Fibroblast of lung (primary cell): ENCODE measurements at regions not wholly inside any gene's neighbourhood (a gene's known extent, or its start where the extent isn't known, plus 50 kb on each side); places are given as distances from the start of the nearest gene placed in this dataset.

Experiments used
- DNase-seq, 2 donors: peaks; one replicate each; pipeline versions ENCODE4 v3.0.0 to v3.0.0-alpha.2; 2010; ENCODE audit warnings: low read depth in 2 of 2
- H2AFZ ChIP-seq: 2 replicates; pipeline ENCODE4 v1.5.1; 2012; ENCODE audit warnings: low read length, control low read depth, inconsistent platforms
- H3K27ac ChIP-seq: 2 replicates; pipeline ENCODE4 v1.5.1; 2011; ENCODE audit warnings: low read length, control low read depth; ENCODE audit not compliant: insufficient read depth
- H3K27me3 ChIP-seq: 2 replicates; pipeline ENCODE4 v1.5.1; 2011; ENCODE audit warnings: mild to moderate bottlenecking, low read length; ENCODE audit not compliant: control insufficient read depth, insufficient read depth
- H3K36me3 ChIP-seq: 2 replicates; pipeline ENCODE4 v1.5.1; 2011; ENCODE audit warnings: low read length; ENCODE audit not compliant: control insufficient read depth, insufficient read depth
- H3K4me1 ChIP-seq: 2 replicates; pipeline ENCODE4 v1.5.1; 2011; ENCODE audit warnings: low read length; ENCODE audit not compliant: control insufficient read depth, insufficient read depth; ENCODE audit errors: extremely low read depth
- H3K4me2 ChIP-seq: 2 replicates; pipeline ENCODE4 v1.5.1; 2011; ENCODE audit warnings: low read length, control low read depth; ENCODE audit not compliant: insufficient read depth; ENCODE audit errors: extremely low read depth
- H3K4me3 ChIP-seq, 4 experiments: fragments of 200-600 bp in 1 of 4; sonication (generic) in 1 of 4; replicated peaks in 1 of 4; 2 replicates each; pipeline ENCODE4 v1.5.1; 2011 to 2016; ENCODE audit warnings: low read length in 4 of 4, low read depth in 3 of 4, mild to moderate bottlenecking in 3 of 4, control low read depth in 2 of 4, inconsistent platforms in 1 of 4, mixed read lengths in 1 of 4; ENCODE audit not compliant: insufficient read depth in 1 of 4; ENCODE audit errors: control extremely low read depth in 1 of 4
- H3K79me2 ChIP-seq: 2 replicates; pipeline ENCODE4 v1.5.1; 2012; ENCODE audit warnings: mild to moderate bottlenecking, low read length, inconsistent platforms; ENCODE audit not compliant: control insufficient read depth, insufficient read depth
- H3K9ac ChIP-seq: 2 replicates; pipeline ENCODE4 v1.5.1; 2011; ENCODE audit warnings: mild to moderate bottlenecking, low read length, control low read depth; ENCODE audit not compliant: insufficient read depth
- H3K9me3 ChIP-seq: 2 replicates; pipeline ENCODE4 v1.5.1; 2012; ENCODE audit warnings: low read depth, low read length; ENCODE audit not compliant: control insufficient read depth, insufficient read depth
- H4K20me1 ChIP-seq: 2 replicates; pipeline ENCODE4 v1.5.1; 2011; ENCODE audit warnings: low read length; ENCODE audit not compliant: control insufficient read depth, insufficient read depth; ENCODE audit errors: extremely low read depth
- CTCF ChIP-seq, 2 donors: IDR thresholded peaks in 1 of 2; conservative IDR thresholded peaks in 1 of 2; 1 replicate in 1 of 2; 2 replicates in 1 of 2; pipeline ENCODE4 v1.5.1; 2011 to 2012; ENCODE audit warnings: low read length in 2 of 2, control low read depth in 1 of 2, inconsistent platforms in 1 of 2, low read depth in 1 of 2, mild to moderate bottlenecking in 1 of 2
- EZH2 ChIP-seq: IDR thresholded peaks from 2 replicates; pipeline ENCODE4 v1.5.1; 2012; ENCODE audit warnings: low read length, control low read depth, mild to moderate bottlenecking; ENCODE audit errors: missing control alignments

GRCh38 chr14:21804981-21805380 is 131.4 kb upstream of the OR4E1 start:
- no peaks in the 10 kb centered on the region for H3K9me3 ChIP-seq
- H2AFZ ChIP-seq = no peak overlapping the region
- no peaks in the 10 kb centered on the region for H3K27me3 ChIP-seq
- H3K9ac ChIP-seq = no peak overlapping the region
- DNase-seq = no peak
- no peak for TF ChIP-seq CTCF (conservative IDR thresholded peaks at IDR 0.05 in 1 of 2, IDR thresholded peaks at IDR 0.05 in 1 of 2; ENCODE audit: low read depth in 1 of 2, low read length in 2 of 2)
- TF ChIP-seq EZH2 = no peak
- H3K79me2 ChIP-seq = no peaks in the 10 kb centered on the region
- no peaks in the 10 kb centered on the region for H3K4me1 ChIP-seq
- H3K4me3 ChIP-seq = no peak overlapping the region
- no peak overlapping the region for H3K27ac ChIP-seq
- no peaks in the 10 kb centered on the region for H4K20me1 ChIP-seq
- no peak overlapping the region for H3K4me2 ChIP-seq
- no peaks in the 10 kb centered on the region for H3K36me3 ChIP-seq

GRCh38 chr14:21802441-21802840 is 128.8 kb upstream of the OR4E1 start:
- Histone ChIP-seq H3K79me2 (no peaks in the 10 kb centered on the region), H3K4me2 (no peak overlapping the region), H3K9me3 (no peaks in the 10 kb centered on the region), H3K4me1 (no peaks in the 10 kb centered on the region), H4K20me1 (no peaks in the 10 kb centered on the region), H3K9ac (no peak overlapping the region), H2AFZ (no peak overlapping the region), H3K36me3 (no peaks in the 10 kb centered on the region), H3K27ac (no peak overlapping the region), H3K27me3 (no peaks in the 10 kb centered on the region), H3K4me3 (no peak overlapping the region)
- TF ChIP-seq EZH2 (no peak), CTCF (conservative IDR thresholded peaks at IDR 0.05 in 1 of 2, IDR thresholded peaks at IDR 0.05 in 1 of 2; ENCODE audit: low read depth in 1 of 2, low read length in 2 of 2) (no peak)
- no peak for DNase-seq

GRCh38 chr14:21796916-21797315 is 123.3 kb upstream of the OR4E1 start:
- H3K4me2 ChIP-seq = no peak overlapping the region
- no peak overlapping the region for H3K4me3 ChIP-seq
- no peak overlapping the region for H2AFZ ChIP-seq

More at GRCh38 chr14:21796916-21797315, 123.3 kb upstream of the OR4E1 start:
- H3K79me2 ChIP-seq = no peaks in the 10 kb centered on the region
- no peak for DNase-seq
- no peaks in the 10 kb centered on the region for H3K4me1 ChIP-seq
- H4K20me1 ChIP-seq = no peaks in the 10 kb centered on the region
- H3K27me3 ChIP-seq = no peaks in the 10 kb centered on the region
- TF ChIP-seq EZH2 (no peak), CTCF (conservative IDR thresholded peaks at IDR 0.05 in 1 of 2, IDR thresholded peaks at IDR 0.05 in 1 of 2; ENCODE audit: low read depth in 1 of 2, low read length in 2 of 2) (no peak)
- H3K9me3 ChIP-seq = no peaks in the 10 kb centered on the region
- no peaks in the 10 kb centered on the region for H3K36me3 ChIP-seq
- H3K9ac ChIP-seq = no peak overlapping the region
- no peak overlapping the region for H3K27ac ChIP-seq
